ENCODE measurements at regions not wholly inside any gene's neighbourhood (a gene's known extent, or its start where the extent isn't known, plus 50 kb on each side); places are given as distances from the start of the nearest gene placed in this dataset.

GRCh38 chr6:45736134-45736533 is 279.5 kb downstream of the CLIC5 start:
- in situ Hi-C loops (cut with MboI; ENCODE audit: low sequenced_read_pairs) (no loop called here), dilution Hi-C loops (cut with HindIII; ENCODE audit: low sequenced_read_pairs, unreplicated experiment) (no loop called here), intact Hi-C loops (cut with micrococcal nuclease) (no loop called here)
- Histone ChIP-seq H3K18ac (ENCODE audit: low read depth, low read length) (no peak overlapping the region), H3K56ac (ENCODE audit: extremely low read depth, insufficient read depth, low read length) (no peak overlapping the region), H3K14ac (replicated peaks; ENCODE audit: low read depth, low read length) (no peak overlapping the region), H2AK9ac (replicated peaks; ENCODE audit: low read depth, low read length, poor library complexity) (no peak overlapping the region), H3K23ac (ENCODE audit: low read depth, low read length) (no peak overlapping the region), H3K36me3 (ENCODE audit: control insufficient read depth, insufficient read depth, low read length) (no peaks in the 10 kb centered on the region), H3K79me1 (ENCODE audit: low read depth in 1 of 2, low read length in 2 of 2) (no peaks in the 10 kb centered on the region), H2BK15ac (ENCODE audit: low read depth, low read length) (no peak overlapping the region), H3K9me1 (ENCODE audit: insufficient read depth, low read length) (no peaks in the 10 kb centered on the region), H4K5ac (ENCODE audit: low read depth, low read length) (no peak overlapping the region), H2AFZ (replicated peaks; ENCODE audit: low read length, poor library complexity) (no peak overlapping the region), H3K4ac (ENCODE audit: low read depth, low read length) (no peak overlapping the region), H2BK20ac (ENCODE audit: low read depth, low read length) (no peak overlapping the region), H3K4me2 (ENCODE audit: low read depth, low read length) (no peak overlapping the region), H2BK5ac (ENCODE audit: low read depth, low read length, poor library complexity, severe bottlenecking) (no peak overlapping the region), H4K8ac (ENCODE audit: low read depth in 2 of 2, low read length in 2 of 2) (no peak overlapping the region), H3K4me1 (ENCODE audit: control insufficient read depth, insufficient read depth, low read length) (peaks cover 3% of the 10 kb centered on the region; the same call in 1 of the 2 replicates), H4K20me1 (ENCODE audit: insufficient read depth, low read length) (no peaks in the 10 kb centered on the region), H3K9ac (ENCODE audit: low read depth, low read length) (no peak overlapping the region), H3K27me3 (ENCODE audit: control insufficient read depth, insufficient read depth, low read length) (peaks cover 21% of the 10 kb centered on the region), H3K4me3 (ENCODE audit: insufficient read depth, low read depth, low read length) (no peak overlapping the region), H2AK5ac (ENCODE audit: low read depth, low read length) (no peak overlapping the region), H2BK120ac (ENCODE audit: low read depth, low read length) (no peak overlapping the region), H3K9me3 (ENCODE audit: control insufficient read depth, insufficient read depth, low read length) (no peaks in the 10 kb centered on the region), H4K91ac (ENCODE audit: insufficient read depth, low read depth, low read length) (no peak overlapping the region), H3K27ac (ENCODE audit: insufficient read depth, low read length) (no peak overlapping the region)
- no peak for DNase-seq
- ChIA-PET CTCF (no interaction called here), POLR2A (ENCODE audit: unreplicated experiment) (no interaction called here)
- BruUV-seq (replicated peaks): no TSS peak
- TF ChIP-seq ELK1 (IDR thresholded peaks at IDR 0.05; ENCODE audit: borderline replicate concordance, low read depth, low read length) (no peak), BHLHE40 (IDR thresholded peaks at IDR 0.05; ENCODE audit: low read depth, low read length) (no peak), RCOR1 (IDR thresholded peaks at IDR 0.05; ENCODE audit: insufficient replicate concordance, low read length) (no peak), NFE2L2 (IDR thresholded peaks at IDR 0.05; ENCODE audit: low read depth, low read length) (no peak), MAFK (IDR thresholded peaks at IDR 0.05; ENCODE audit: low read depth, low read length) (no peak), SMC3 (IDR thresholded peaks at IDR 0.05; ENCODE audit: low read depth, low read length) (no peak), RFX5 (IDR thresholded peaks at IDR 0.05; ENCODE audit: low read depth, low read length) (no peak), MXI1 (IDR thresholded peaks at IDR 0.05; ENCODE audit: borderline replicate concordance, low read depth, low read length) (no peak), USF2 (IDR thresholded peaks at IDR 0.05; ENCODE audit: low read depth, low read length) (no peak), CEBPB (IDR thresholded peaks at IDR 0.05; ENCODE audit: low read depth, low read length) (no peak), POLR2A (IDR thresholded peaks at IDR 0.05; ENCODE audit: low read depth, low read length) (no peak), CHD1 (IDR thresholded peaks at IDR 0.05; ENCODE audit: low read depth, low read length) (no peak), CTCF (conservative IDR thresholded peaks at IDR 0.05; ENCODE audit: low read depth, low read length) (no peak), MAZ (IDR thresholded peaks at IDR 0.05; ENCODE audit: borderline replicate concordance, low read depth, low read length) (no peak)
- no peak for ATAC-seq (ENCODE audit: low read depth)
- no CpG with 5 or more reads among the region's 5 CpGs for WGBS, 2 experiments (ENCODE audit: extremely low coverage in 2 of 2, insufficient read length in 1 of 2)
